IMR-90 (cell line): ENCODE measurements at regions not wholly inside any gene's neighbourhood (a gene's known extent, or its start where the extent isn't known, plus 50 kb on each side); places are given as distances from the start of the nearest gene placed in this dataset.

ENCODE experiments used
- ATAC-seq: fragments of 200-7000 bp; cut with Tn5 transposase; 2 replicates; pipeline ENCODE4 v1.9.1; 2020; ENCODE audit warnings: low read depth, mild to moderate bottlenecking, moderate library complexity
- BruUV-seq: library from RNA; stranded (reverse); fragments of 400-500 nt; replicated peaks from 2 replicates; lab custom pipeline; 2021; lab: Mats Ljungman, UMichigan
- CTCF ChIA-PET: fragments of 300-600 bp; formaldehyde crosslinking; extraction: SDS; loops from one replicate; lab custom pipeline; 2021; ENCODE audit warnings: antibody characterized with exemption; lab: Yijun Ruan, JAX
- POLR2A ChIA-PET: fragments of 300-600 bp; sonication (Branson Sonifier 250); formaldehyde crosslinking; loops from one replicate; lab custom pipeline; 2022; ENCODE audit warnings: antibody characterized with exemption; ENCODE audit not compliant: unreplicated experiment; lab: Charles Lee
- DNase-seq: peaks from one replicate; pipeline ENCODE4 v3.0.0; 2013
- H2AFZ ChIP-seq: replicated peaks from 2 replicates; pipeline ENCODE3; 2013; ENCODE audit warnings: low read length, mild to moderate bottlenecking; ENCODE audit not compliant: poor library complexity
- H2AK5ac ChIP-seq: 2 replicates; pipeline ENCODE4 v1.6.1; 2013; ENCODE audit warnings: low read depth, low read length, inconsistent platforms
- H2AK9ac ChIP-seq: replicated peaks from 2 replicates; pipeline ENCODE3; 2013; ENCODE audit warnings: mild to moderate bottlenecking, low read depth, low read length, moderate library complexity; ENCODE audit not compliant: poor library complexity
- H2BK120ac ChIP-seq: 2 replicates; pipeline ENCODE4 v1.6.1; 2013; ENCODE audit warnings: low read depth, low read length, inconsistent platforms
- H2BK15ac ChIP-seq: 3 replicates; pipeline ENCODE4 v1.6.1; 2013; ENCODE audit warnings: low read depth, low read length, inconsistent platforms
- H2BK20ac ChIP-seq: 2 replicates; pipeline ENCODE4 v1.6.1; 2013; ENCODE audit warnings: low read depth, mild to moderate bottlenecking, inconsistent platforms, low read length, moderate library complexity
- H2BK5ac ChIP-seq: 2 replicates; pipeline ENCODE4 v1.6.1; 2013; ENCODE audit warnings: mild to moderate bottlenecking, low read depth, low read length, inconsistent platforms; ENCODE audit not compliant: poor library complexity, severe bottlenecking
- H3K14ac ChIP-seq: replicated peaks from 2 replicates; pipeline ENCODE4 v1.6.1; 2013; ENCODE audit warnings: low read depth, low read length, inconsistent platforms
- H3K18ac ChIP-seq: 2 replicates; pipeline ENCODE4 v1.6.1; 2013; ENCODE audit warnings: low read depth, low read length, control low read depth
- H3K23ac ChIP-seq: 2 replicates; pipeline ENCODE4 v1.6.1; 2013; ENCODE audit warnings: low read depth, low read length, inconsistent platforms
- H3K27ac ChIP-seq: 2 replicates; pipeline ENCODE4 v1.5.1; 2013; ENCODE audit warnings: mild to moderate bottlenecking, control low read depth, low read length; ENCODE audit not compliant: insufficient read depth
- H3K27me3 ChIP-seq: 2 replicates; pipeline ENCODE4 v1.6.1; 2013; ENCODE audit warnings: low read length; ENCODE audit not compliant: control insufficient read depth, insufficient read depth
- H3K36me3 ChIP-seq: 2 replicates; pipeline ENCODE4 v1.6.1; 2013; ENCODE audit warnings: low read length, mixed read lengths; ENCODE audit not compliant: control insufficient read depth, insufficient read depth
- H3K4ac ChIP-seq: 2 replicates; pipeline ENCODE4 v1.6.1; 2013; ENCODE audit warnings: low read depth, low read length, inconsistent platforms
- H3K4me1 ChIP-seq: 2 replicates; pipeline ENCODE4 v1.6.1; 2013; ENCODE audit warnings: low read length, mixed read lengths; ENCODE audit not compliant: control insufficient read depth, insufficient read depth
- H3K4me2 ChIP-seq: 2 replicates; pipeline ENCODE4 v1.6.1; 2013; ENCODE audit warnings: low read depth, mild to moderate bottlenecking, control low read depth, low read length, moderate library complexity
- H3K4me3 ChIP-seq: 2 replicates; pipeline ENCODE4 v1.5.1; 2013; ENCODE audit warnings: low read depth, mild to moderate bottlenecking, control low read depth, low read length, moderate library complexity; ENCODE audit not compliant: insufficient read depth
- H3K56ac ChIP-seq: 2 replicates; pipeline ENCODE4 v1.6.1; 2013; ENCODE audit warnings: low read length, inconsistent platforms; ENCODE audit not compliant: insufficient read depth; ENCODE audit errors: extremely low read depth
- H3K79me1 ChIP-seq, 2 experiments: 2 replicates each; pipeline ENCODE4 v1.6.1; 2013; ENCODE audit warnings: low read length in 2 of 2, inconsistent platforms in 1 of 2, low read depth in 1 of 2
- H3K9ac ChIP-seq: 2 replicates; pipeline ENCODE4 v1.6.1; 2013; ENCODE audit warnings: low read depth, low read length, control low read depth
- H3K9me1 ChIP-seq: 2 replicates; pipeline ENCODE4 v1.6.1; 2013; ENCODE audit warnings: low read length, inconsistent platforms; ENCODE audit not compliant: insufficient read depth
- H3K9me3 ChIP-seq: 2 replicates; pipeline ENCODE4 v1.6.1; 2013; ENCODE audit warnings: low read length; ENCODE audit not compliant: control insufficient read depth, insufficient read depth
- H4K20me1 ChIP-seq: 2 replicates; pipeline ENCODE4 v1.6.1; 2013; ENCODE audit warnings: low read length, inconsistent platforms; ENCODE audit not compliant: insufficient read depth
- H4K5ac ChIP-seq: 2 replicates; pipeline ENCODE4 v1.6.1; 2013; ENCODE audit warnings: mild to moderate bottlenecking, low read depth, low read length, control low read depth
- H4K8ac ChIP-seq, 2 experiments: 2 replicates each; pipeline ENCODE4 v1.6.1; 2013; ENCODE audit warnings: low read depth in 2 of 2, low read length in 2 of 2, control low read depth in 1 of 2, inconsistent platforms in 1 of 2
- H4K91ac ChIP-seq: 2 replicates; pipeline ENCODE4 v1.6.1; 2013; ENCODE audit warnings: low read depth, low read length, inconsistent platforms; ENCODE audit not compliant: insufficient read depth
- BHLHE40 ChIP-seq: fragments of 150-350 bp; IDR thresholded peaks from 2 replicates; pipeline ENCODE4 v1.6.1; 2016; ENCODE audit warnings: mild to moderate bottlenecking, low read depth, low read length
- CEBPB ChIP-seq: IDR thresholded peaks from 2 replicates; pipeline ENCODE4 v1.6.1; 2012; ENCODE audit warnings: low read depth, low read length, improper control_type of control experiment
- CHD1 ChIP-seq: IDR thresholded peaks from 2 replicates; pipeline ENCODE4 v1.6.1; 2012; ENCODE audit warnings: low read depth, low read length, improper control_type of control experiment
- FOS ChIP-seq: fragments of 150-350 bp; IDR thresholded peaks from 2 replicates; pipeline ENCODE4 v1.6.1; 2016; ENCODE audit warnings: low read depth, low read length
- MAFK ChIP-seq: IDR thresholded peaks from 2 replicates; pipeline ENCODE4 v1.6.1; 2012; ENCODE audit warnings: low read depth, low read length, improper control_type of control experiment
- MAZ ChIP-seq: IDR thresholded peaks from 2 replicates; pipeline ENCODE4 v1.6.1; 2012; ENCODE audit warnings: low read depth, mild to moderate bottlenecking, low read length, improper control_type of control experiment, moderate library complexity, borderline replicate concordance
- MXI1 ChIP-seq: IDR thresholded peaks from 2 replicates; pipeline ENCODE4 v1.6.1; 2012; ENCODE audit warnings: low read depth, mild to moderate bottlenecking, low read length, moderate library complexity, borderline replicate concordance
- NFE2L2 ChIP-seq: fragments of 150-350 bp; IDR thresholded peaks from 2 replicates; pipeline ENCODE4 v1.6.1; 2016; ENCODE audit warnings: low read depth, mild to moderate bottlenecking, low read length
- POLR2A ChIP-seq: IDR thresholded peaks from 2 replicates; pipeline ENCODE4 v1.6.1; 2012; ENCODE audit warnings: mild to moderate bottlenecking, low read depth, low read length
- RCOR1 ChIP-seq: IDR thresholded peaks from 2 replicates; pipeline ENCODE4 v1.6.1; 2012; ENCODE audit warnings: mild to moderate bottlenecking, low read length, improper control_type of control experiment; ENCODE audit not compliant: insufficient replicate concordance
- RFX5 ChIP-seq: IDR thresholded peaks from 2 replicates; pipeline ENCODE4 v1.8.0; 2012; ENCODE audit warnings: low read depth, mild to moderate bottlenecking, low read length, moderate library complexity
- SMC3 ChIP-seq: fragments of 150-350 bp; IDR thresholded peaks from 2 replicates; pipeline ENCODE4 v1.6.1; 2016; ENCODE audit warnings: low read depth, mild to moderate bottlenecking, antibody characterized with exemption, low read length, moderate library complexity
- WGBS, 2 experiments: methylation state at CpG; one replicate each; pipeline versions ENCODE4 v1.1.5 to v1.1.7; 2013; ENCODE audit warnings: missing lambda C conversion rate in 2 of 2; ENCODE audit not compliant: insufficient read length in 1 of 2; ENCODE audit errors: extremely low coverage in 2 of 2; 5-methylcytosine and 5-hydroxymethylcytosine counted together
- dilution Hi-C: fragments of 300-500 bp; cut with HindIII; formaldehyde crosslinking; loops from one replicate; pipeline ENCODE4 v1.14.3; 2018; ENCODE audit warnings: low sequenced_read_pairs; ENCODE audit not compliant: unreplicated experiment
- in situ Hi-C: fragments of 300-500 bp; cut with MboI; formaldehyde crosslinking; loops from 3 replicates; pipeline ENCODE4 v1.14.3; 2019; ENCODE audit warnings: low sequenced_read_pairs, inconsistent platforms, mixed read lengths
- intact Hi-C: fragments of 100-400 bp; cut with micrococcal nuclease; formaldehyde crosslinking; loops from 2 replicates; pipeline ENCODE4 v1.10.0; 2022
- TF ChIP-seq, protein P1 (sequence below): fragments of 150-350 bp; IDR thresholded peaks from 2 replicates; pipeline ENCODE4 v1.6.1; 2017; ENCODE audit warnings: mild to moderate bottlenecking, antibody characterized with exemption, low read length, low read depth
- TF ChIP-seq, protein P2 (sequence below): conservative IDR thresholded peaks from 2 replicates; pipeline ENCODE4 v1.5.1; 2012; ENCODE audit warnings: mild to moderate bottlenecking, low read depth, low read length, improper control_type of control experiment
- TF ChIP-seq, protein P3 (sequence below): fragments of 150-350 bp; IDR thresholded peaks from 2 replicates; pipeline ENCODE4 v1.6.1; 2016; ENCODE audit warnings: low read depth, mild to moderate bottlenecking, low read length, moderate library complexity, borderline replicate concordance

DNA sequence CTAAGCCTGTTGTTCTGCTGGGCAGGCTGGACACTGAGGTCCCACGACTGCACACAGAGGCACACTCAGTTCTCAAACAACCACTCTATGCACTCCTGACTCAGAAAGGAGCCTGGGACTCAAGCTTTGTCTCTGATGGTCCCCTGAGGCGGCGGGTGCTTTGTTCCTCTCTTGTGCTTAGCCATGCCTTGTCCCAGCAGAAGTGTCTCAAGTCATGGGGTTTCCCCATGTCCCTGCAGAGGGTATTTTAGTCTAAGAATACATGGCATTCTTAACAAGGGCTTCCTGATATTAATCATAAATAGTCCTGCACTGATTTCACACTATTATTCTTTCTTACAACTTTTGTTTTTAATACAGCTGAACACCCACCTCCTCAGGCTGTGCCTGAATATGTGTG is 72.5 kb downstream of the CXCL12 start:
- no peaks in the 10 kb centered on the region for H3K9me3 ChIP-seq
- no peak overlapping the region for H3K18ac ChIP-seq
- no peak overlapping the region for H3K27ac ChIP-seq
- H4K20me1 ChIP-seq, result no peaks in the 10 kb centered on the region
- no peak overlapping the region for H3K23ac ChIP-seq
- no peak overlapping the region for H2BK20ac ChIP-seq
- H3K14ac ChIP-seq, result no peak overlapping the region
- dilution Hi-C loops (no loop called here), in situ Hi-C loops (loop anchor here (5.0 kb wide), 1 partner anchor 550 kb away; no protein-coding TSS in a partner anchor), intact Hi-C loops (no loop called here)
- H4K8ac ChIP-seq, result no peak overlapping the region
- no peak overlapping the region for H2AK9ac ChIP-seq
- 60% methylated on average over 1 of the region's 3 CpGs; no CpG with 5 or more reads in 1 of the 2 experiments for WGBS, 2 experiments
- H2AK5ac ChIP-seq, result no peak overlapping the region
- no peak overlapping the region for H2AFZ ChIP-seq
- peaks cover 1% of the 10 kb centered on the region for H3K27me3 ChIP-seq
- BruUV-seq, result no TSS peak
- peaks cover 6% of the 10 kb centered on the region; the same call in 1 of the 2 replicates for H3K9me1 ChIP-seq
- no peak overlapping the region for H3K9ac ChIP-seq
- peaks cover 2% of the 10 kb centered on the region; the same call in 1 of the 2 replicates for H3K4me1 ChIP-seq
- H3K56ac ChIP-seq, result no peak overlapping the region
- ATAC-seq, result no peak
- H4K91ac ChIP-seq, result no peak overlapping the region
- no peak overlapping the region for H2BK15ac ChIP-seq
- DNase-seq, result no peak
- H3K4ac ChIP-seq, result no peak overlapping the region
- H2BK5ac ChIP-seq, result no peak overlapping the region
- H2BK120ac ChIP-seq, result no peak overlapping the region
- no peak overlapping the region for H3K4me3 ChIP-seq
- no peak overlapping the region for H4K5ac ChIP-seq
- no peaks in the 10 kb centered on the region for H3K79me1 ChIP-seq
- TF ChIP-seq MAFK, result no peak
- TF ChIP-seq NFE2L2, result no peak
- no peak for TF ChIP-seq POLR2A
- TF ChIP-seq, protein P1, sequence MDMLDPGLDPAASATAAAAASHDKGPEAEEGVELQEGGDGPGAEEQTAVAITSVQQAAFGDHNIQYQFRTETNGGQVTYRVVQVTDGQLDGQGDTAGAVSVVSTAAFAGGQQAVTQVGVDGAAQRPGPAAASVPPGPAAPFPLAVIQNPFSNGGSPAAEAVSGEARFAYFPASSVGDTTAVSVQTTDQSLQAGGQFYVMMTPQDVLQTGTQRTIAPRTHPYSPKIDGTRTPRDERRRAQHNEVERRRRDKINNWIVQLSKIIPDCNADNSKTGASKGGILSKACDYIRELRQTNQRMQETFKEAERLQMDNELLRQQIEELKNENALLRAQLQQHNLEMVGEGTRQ, result no peak
- no peak for TF ChIP-seq SMC3
- TF ChIP-seq, protein P2, sequence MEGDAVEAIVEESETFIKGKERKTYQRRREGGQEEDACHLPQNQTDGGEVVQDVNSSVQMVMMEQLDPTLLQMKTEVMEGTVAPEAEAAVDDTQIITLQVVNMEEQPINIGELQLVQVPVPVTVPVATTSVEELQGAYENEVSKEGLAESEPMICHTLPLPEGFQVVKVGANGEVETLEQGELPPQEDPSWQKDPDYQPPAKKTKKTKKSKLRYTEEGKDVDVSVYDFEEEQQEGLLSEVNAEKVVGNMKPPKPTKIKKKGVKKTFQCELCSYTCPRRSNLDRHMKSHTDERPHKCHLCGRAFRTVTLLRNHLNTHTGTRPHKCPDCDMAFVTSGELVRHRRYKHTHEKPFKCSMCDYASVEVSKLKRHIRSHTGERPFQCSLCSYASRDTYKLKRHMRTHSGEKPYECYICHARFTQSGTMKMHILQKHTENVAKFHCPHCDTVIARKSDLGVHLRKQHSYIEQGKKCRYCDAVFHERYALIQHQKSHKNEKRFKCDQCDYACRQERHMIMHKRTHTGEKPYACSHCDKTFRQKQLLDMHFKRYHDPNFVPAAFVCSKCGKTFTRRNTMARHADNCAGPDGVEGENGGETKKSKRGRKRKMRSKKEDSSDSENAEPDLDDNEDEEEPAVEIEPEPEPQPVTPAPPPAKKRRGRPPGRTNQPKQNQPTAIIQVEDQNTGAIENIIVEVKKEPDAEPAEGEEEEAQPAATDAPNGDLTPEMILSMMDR, result no peak
- TF ChIP-seq RFX5, result no peak
- TF ChIP-seq BHLHE40, result no peak
- no peak for TF ChIP-seq CEBPB
- TF ChIP-seq, protein P3, sequence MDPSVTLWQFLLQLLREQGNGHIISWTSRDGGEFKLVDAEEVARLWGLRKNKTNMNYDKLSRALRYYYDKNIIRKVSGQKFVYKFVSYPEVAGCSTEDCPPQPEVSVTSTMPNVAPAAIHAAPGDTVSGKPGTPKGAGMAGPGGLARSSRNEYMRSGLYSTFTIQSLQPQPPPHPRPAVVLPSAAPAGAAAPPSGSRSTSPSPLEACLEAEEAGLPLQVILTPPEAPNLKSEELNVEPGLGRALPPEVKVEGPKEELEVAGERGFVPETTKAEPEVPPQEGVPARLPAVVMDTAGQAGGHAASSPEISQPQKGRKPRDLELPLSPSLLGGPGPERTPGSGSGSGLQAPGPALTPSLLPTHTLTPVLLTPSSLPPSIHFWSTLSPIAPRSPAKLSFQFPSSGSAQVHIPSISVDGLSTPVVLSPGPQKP, result no peak
- no peak for TF ChIP-seq FOS
- no peak for TF ChIP-seq RCOR1
- TF ChIP-seq CHD1, result no peak
- no peak for TF ChIP-seq MAZ
- TF ChIP-seq MXI1, result no peak
- CTCF ChIA-PET, result no interaction called here
- H3K4me2 ChIP-seq, result no peak overlapping the region
- POLR2A ChIA-PET, result no interaction called here
- no peaks in the 10 kb centered on the region for H3K36me3 ChIP-seq
